Glutamatergic neuron (in vitro differentiated cells): ENCODE measurements at regions not wholly inside any gene's neighbourhood (a gene's known extent, or its start where the extent isn't known, plus 50 kb on each side); places are given as distances from the start of the nearest gene placed in this dataset.

Experiments used
- DNase-seq: peaks from one replicate; pipeline ENCODE4 v3.0.0; 2022
- H3K27ac Mint-ChIP-seq: one replicate; pipeline ENCODE4 v1.8.0; 2020; ENCODE audit warnings: mild to moderate bottlenecking, mixed read lengths, inconsistent platforms; ENCODE audit not compliant: unreplicated experiment
- H3K27me3 Mint-ChIP-seq: one replicate; pipeline ENCODE4 v1.8.0; 2020; ENCODE audit warnings: mild to moderate bottlenecking, moderate library complexity, mixed read lengths, inconsistent platforms; ENCODE audit not compliant: unreplicated experiment
- H3K36me3 Mint-ChIP-seq: one replicate; pipeline ENCODE4 v1.8.0; 2020; ENCODE audit warnings: mild to moderate bottlenecking, mixed read lengths, inconsistent platforms; ENCODE audit not compliant: unreplicated experiment
- H3K4me1 Mint-ChIP-seq: one replicate; pipeline ENCODE4 v1.8.0; 2020; ENCODE audit warnings: mild to moderate bottlenecking, low read depth, mixed read lengths, inconsistent platforms; ENCODE audit not compliant: unreplicated experiment
- H3K4me3 Mint-ChIP-seq: one replicate; pipeline ENCODE4 v1.8.0; 2020; ENCODE audit warnings: mild to moderate bottlenecking, mixed read lengths, inconsistent platforms; ENCODE audit not compliant: unreplicated experiment
- H3K9me3 Mint-ChIP-seq: one replicate; pipeline ENCODE4 v1.8.0; 2020; ENCODE audit warnings: mild to moderate bottlenecking, moderate library complexity, mixed read lengths, inconsistent platforms; ENCODE audit not compliant: unreplicated experiment
- TF ChIP-seq, protein P1 (sequence below): fragments of 200-600 bp; sonication (generic); IDR thresholded peaks from one replicate; pipeline ENCODE4 v1.5.0; 2021; ENCODE audit not compliant: partially characterized antibody, unreplicated experiment

DNA sequence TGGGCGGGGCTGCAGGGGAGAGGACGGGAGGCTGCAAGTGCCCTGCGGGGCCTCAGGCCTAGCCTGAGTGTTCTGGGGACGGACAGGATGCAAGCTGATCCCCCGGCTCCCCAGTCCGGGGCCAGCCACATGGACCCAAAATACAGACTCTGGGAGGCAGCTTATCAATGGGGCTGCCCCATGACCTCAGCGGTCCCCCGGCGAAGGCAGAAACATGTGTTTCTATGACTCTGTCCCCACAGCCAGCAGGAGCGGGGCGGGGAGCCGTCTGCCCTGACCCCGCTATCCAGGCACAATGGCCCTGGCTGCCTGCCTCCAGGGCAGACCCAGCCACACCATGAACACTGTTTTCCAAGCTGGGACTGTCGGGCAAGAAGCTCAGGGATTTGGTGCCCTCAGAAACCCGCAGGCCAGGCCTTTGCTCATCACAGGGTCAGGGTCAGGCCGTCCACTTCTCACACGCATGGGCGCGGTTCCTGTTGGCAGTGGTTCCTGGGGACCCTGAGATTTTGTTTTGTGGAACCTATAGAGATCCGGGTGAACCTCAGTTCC is 75.0 kb downstream of the RFLNA start:
- H3K4me1 Mint-ChIP-seq = no peaks in the 10 kb centered on the region
- no peak for DNase-seq
- H3K27ac Mint-ChIP-seq = no peak overlapping the region
- H3K36me3 Mint-ChIP-seq = no peaks in the 10 kb centered on the region
- TF ChIP-seq, protein P1, sequence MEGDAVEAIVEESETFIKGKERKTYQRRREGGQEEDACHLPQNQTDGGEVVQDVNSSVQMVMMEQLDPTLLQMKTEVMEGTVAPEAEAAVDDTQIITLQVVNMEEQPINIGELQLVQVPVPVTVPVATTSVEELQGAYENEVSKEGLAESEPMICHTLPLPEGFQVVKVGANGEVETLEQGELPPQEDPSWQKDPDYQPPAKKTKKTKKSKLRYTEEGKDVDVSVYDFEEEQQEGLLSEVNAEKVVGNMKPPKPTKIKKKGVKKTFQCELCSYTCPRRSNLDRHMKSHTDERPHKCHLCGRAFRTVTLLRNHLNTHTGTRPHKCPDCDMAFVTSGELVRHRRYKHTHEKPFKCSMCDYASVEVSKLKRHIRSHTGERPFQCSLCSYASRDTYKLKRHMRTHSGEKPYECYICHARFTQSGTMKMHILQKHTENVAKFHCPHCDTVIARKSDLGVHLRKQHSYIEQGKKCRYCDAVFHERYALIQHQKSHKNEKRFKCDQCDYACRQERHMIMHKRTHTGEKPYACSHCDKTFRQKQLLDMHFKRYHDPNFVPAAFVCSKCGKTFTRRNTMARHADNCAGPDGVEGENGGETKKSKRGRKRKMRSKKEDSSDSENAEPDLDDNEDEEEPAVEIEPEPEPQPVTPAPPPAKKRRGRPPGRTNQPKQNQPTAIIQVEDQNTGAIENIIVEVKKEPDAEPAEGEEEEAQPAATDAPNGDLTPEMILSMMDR = no peak
- H3K4me3 Mint-ChIP-seq = no peak overlapping the region
- H3K27me3 Mint-ChIP-seq = peaks cover 8% of the 10 kb centered on the region
- H3K9me3 Mint-ChIP-seq = peaks cover 10% of the 10 kb centered on the region

DNA sequence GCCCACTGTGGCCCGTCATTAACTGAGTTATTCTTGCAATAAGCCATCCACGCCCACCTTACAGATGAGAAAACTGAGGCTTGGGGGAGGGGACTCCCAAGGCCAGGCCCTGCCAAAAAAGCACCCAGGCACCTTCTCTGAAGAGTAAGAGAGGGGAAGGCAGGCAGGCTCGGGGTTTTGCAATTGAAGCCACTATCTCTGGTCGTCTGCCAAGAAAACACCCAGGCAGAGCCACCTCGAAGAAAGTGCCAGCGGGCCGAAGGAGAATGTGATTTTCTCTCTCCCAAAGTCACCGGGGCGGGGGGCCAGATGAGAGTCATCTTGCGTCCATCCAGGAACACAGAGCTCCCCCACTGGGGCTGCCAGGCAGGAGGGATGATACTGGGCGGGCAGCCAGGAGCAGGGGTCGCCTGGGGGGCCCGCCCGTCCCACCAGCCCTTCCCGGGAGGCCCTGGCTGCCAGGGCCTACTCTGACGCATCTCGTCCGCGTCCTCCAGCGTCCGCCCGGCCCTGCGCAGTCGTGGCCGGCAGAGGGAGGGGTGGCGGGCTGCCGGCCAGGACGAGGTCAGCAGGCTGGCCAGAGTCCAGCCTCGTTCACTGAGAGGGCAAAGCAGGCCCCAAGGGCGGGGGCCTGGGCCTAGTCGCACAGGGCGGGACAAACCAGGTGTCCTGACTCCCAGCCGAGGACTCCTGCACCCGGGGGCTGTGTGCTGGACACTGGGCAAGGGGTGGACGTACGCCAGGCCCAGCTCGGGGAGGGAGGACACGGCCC is 74.3 kb downstream of the RFLNA start:
- no peak overlapping the region for H3K27ac Mint-ChIP-seq
- no peak for DNase-seq
- peaks cover 8% of the 10 kb centered on the region for H3K27me3 Mint-ChIP-seq
- no peak overlapping the region for H3K4me3 Mint-ChIP-seq
- peaks cover 9% of the 10 kb centered on the region for H3K9me3 Mint-ChIP-seq
- TF ChIP-seq, protein P1 = no peak
- no peaks in the 10 kb centered on the region for H3K4me1 Mint-ChIP-seq
- no peaks in the 10 kb centered on the region for H3K36me3 Mint-ChIP-seq

DNA sequence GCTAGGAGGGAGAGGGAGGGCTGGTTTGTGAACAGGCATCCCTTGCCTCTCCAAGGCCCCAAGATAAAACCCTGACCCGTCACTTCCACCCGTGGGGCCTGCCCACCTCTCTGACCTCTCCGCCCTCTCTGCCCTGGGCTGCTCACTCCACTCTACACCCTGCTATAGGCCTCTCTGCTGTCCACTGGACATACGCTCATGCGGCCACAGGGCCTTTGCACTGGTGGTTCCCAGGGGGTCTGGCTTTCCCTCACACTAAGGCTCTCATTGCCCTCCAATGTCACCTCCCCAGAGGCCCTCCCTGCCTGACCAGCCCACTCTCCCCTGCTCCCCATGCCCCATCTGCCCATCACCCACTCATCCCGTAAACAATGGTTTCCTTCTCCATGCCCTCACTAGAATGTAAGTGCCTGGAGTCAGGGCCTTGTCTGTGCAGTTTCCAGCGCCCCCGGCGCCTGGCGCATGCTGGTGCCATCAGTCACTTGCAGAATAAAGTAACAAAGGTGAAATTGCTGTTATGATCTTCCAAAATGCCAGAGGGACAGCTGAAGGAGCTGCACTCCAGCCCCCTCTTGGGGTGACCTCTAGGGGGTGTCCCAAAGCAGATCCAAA is 73.6 kb downstream of the RFLNA start:
- H3K27me3 Mint-ChIP-seq = peaks cover 9% of the 10 kb centered on the region
- DNase-seq = no peak
- no peaks in the 10 kb centered on the region for H3K36me3 Mint-ChIP-seq
- peaks cover 11% of the 10 kb centered on the region for H3K9me3 Mint-ChIP-seq
- H3K4me3 Mint-ChIP-seq = no peak overlapping the region
- peaks cover 2% of the 10 kb centered on the region for H3K4me1 Mint-ChIP-seq
- TF ChIP-seq, protein P1 = no peak
- no peak overlapping the region for H3K27ac Mint-ChIP-seq

DNA sequence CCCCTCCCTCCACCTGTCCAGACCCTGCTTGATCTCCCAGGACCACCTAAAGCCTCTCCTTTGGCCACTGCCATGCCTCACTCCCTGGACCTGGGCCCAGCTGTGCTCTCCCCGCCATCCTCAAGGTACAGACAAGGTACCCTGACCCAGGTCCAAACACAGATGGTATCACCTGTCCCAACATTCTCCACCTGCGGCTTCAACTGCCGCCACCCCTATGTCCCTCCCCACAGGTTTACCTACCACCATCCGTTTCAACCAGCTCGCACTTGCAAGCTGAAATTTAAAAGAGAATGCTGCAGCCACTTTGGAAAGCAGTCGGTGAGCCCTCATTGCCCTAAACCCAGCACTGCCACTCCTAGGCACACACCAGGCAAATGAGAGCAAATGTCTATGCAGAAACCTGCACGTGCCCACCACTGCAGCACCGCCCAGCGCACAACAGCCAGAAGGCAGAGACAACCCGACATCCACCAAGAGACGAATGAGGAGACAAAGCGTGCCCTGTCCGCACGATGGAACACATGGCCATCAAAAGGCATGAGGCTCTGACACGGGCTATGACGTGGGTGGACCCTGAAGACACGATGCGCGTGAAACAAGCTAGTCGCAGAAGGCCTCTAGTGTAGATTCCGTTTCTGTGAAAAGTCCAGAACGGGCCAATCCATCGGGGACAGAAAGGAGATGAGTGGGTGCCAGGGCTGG is 71.0 kb downstream of the RFLNA start:
- H3K4me1 Mint-ChIP-seq = peaks cover 2% of the 10 kb centered on the region
- TF ChIP-seq, protein P1 = no peak
- DNase-seq = no peak
- no peaks in the 10 kb centered on the region for H3K36me3 Mint-ChIP-seq
- peaks cover 8% of the 10 kb centered on the region for H3K9me3 Mint-ChIP-seq
- H3K27me3 Mint-ChIP-seq = peaks cover 9% of the 10 kb centered on the region
- H3K27ac Mint-ChIP-seq = peak overlapping the region; percentile 24
- H3K4me3 Mint-ChIP-seq = no peak overlapping the region
